Fibroblast of pulmonary artery (primary cell): ENCODE measurements at regions not wholly inside any gene's neighbourhood (a gene's known extent, or its start where the extent isn't known, plus 50 kb on each side); places are given as distances from the start of the nearest gene placed in this dataset.

Experiments
- DNase-seq: peaks from one replicate; pipeline ENCODE4 v3.0.0-alpha.2; 2010; ENCODE audit warnings: low read depth
- H3K4me3 ChIP-seq: replicated peaks from 2 replicates; pipeline ENCODE4 v1.5.1; 2011; ENCODE audit warnings: low read depth, mild to moderate bottlenecking, control low read depth, low read length, moderate library complexity
- CTCF ChIP-seq: IDR thresholded peaks from 2 replicates; pipeline ENCODE4 v1.5.1; 2011; ENCODE audit warnings: mild to moderate bottlenecking, control low read depth, low read length, inconsistent platforms; ENCODE audit errors: missing control alignments

- no peak for TF ChIP-seq CTCF
Observed at GRCh38 chr5:26622947-26623346, 415.4 kb downstream of the CDH9 start.

GRCh38 chr5:26610577-26610976, 427.8 kb downstream of the CDH9 start:
- no peak overlapping the region for H3K4me3 ChIP-seq
- DNase-seq = no peak
- no peak for TF ChIP-seq CTCF

More at GRCh38 chr5:26622947-26623346, 415.4 kb downstream of the CDH9 start:
- no peak overlapping the region for H3K4me3 ChIP-seq
- DNase-seq = no peak

- no peak for TF ChIP-seq CTCF
- DNase-seq = no peak
- H3K4me3 ChIP-seq = no peak overlapping the region
Observed at GRCh38 chr5:26601563-26601962, 436.8 kb downstream of the CDH9 start.

GRCh38 chr5:26582350-26583045, 455.9 kb downstream of the CDH9 start:
- no peak overlapping the region for H3K4me3 ChIP-seq
- DNase-seq = peak; percentile 0
- no peak for TF ChIP-seq CTCF

- DNase-seq = no peak
- TF ChIP-seq CTCF = no peak
- H3K4me3 ChIP-seq = no peak overlapping the region
Observed at GRCh38 chr5:26579712-26580111, 458.7 kb downstream of the CDH9 start.

GRCh38 chr5:26578002-26578401, 460.4 kb downstream of the CDH9 start:
- no peak for DNase-seq
- no peak for TF ChIP-seq CTCF
- H3K4me3 ChIP-seq = no peak overlapping the region

GRCh38 chr5:26572480-26572879, 465.9 kb downstream of the CDH9 start:
- no peak for DNase-seq
- no peak for TF ChIP-seq CTCF
- H3K4me3 ChIP-seq = no peak overlapping the region
